OCI-LY7 (cell line): ENCODE measurements at regions not wholly inside any gene's neighbourhood (a gene's known extent, or its start where the extent isn't known, plus 50 kb on each side); places are given as distances from the start of the nearest gene placed in this dataset.

ENCODE experiments used
- BruUV-seq: library from RNA; stranded (reverse); fragments of 400-500 nt; replicated peaks from 2 replicates; lab custom pipeline; 2021; lab: Mats Ljungman, UMichigan
- CTCF ChIA-PET: fragments of 300-600 bp; sonication (Branson Sonifier 250); formaldehyde crosslinking; loops from one replicate; lab custom pipeline; 2022; ENCODE audit warnings: antibody characterized with exemption; ENCODE audit not compliant: unreplicated experiment; lab: Charles Lee
- POLR2A ChIA-PET: fragments of 300-600 bp; sonication (Branson Sonifier 250); formaldehyde crosslinking; loops from one replicate; lab custom pipeline; 2022; ENCODE audit warnings: antibody characterized with exemption; lab: Charles Lee
- DNase-seq: peaks from one replicate; pipeline ENCODE4 v3.0.0-alpha.2; 2015; ENCODE audit warnings: low spot score
- H2AFZ ChIP-seq: fragments of 200-600 bp; sonication (generic), shearing (Covaris generic); 2 replicates; pipeline ENCODE4 v1.6.1; 2014; ENCODE audit warnings: mild to moderate bottlenecking, antibody characterized with exemption, low read length, moderate library complexity
- H3K27ac ChIP-seq: fragments of 200-600 bp; sonication (generic); 2 replicates; pipeline ENCODE4 v1.5.1; 2014; ENCODE audit warnings: mixed run types, low read depth, mild to moderate bottlenecking, moderate library complexity, low read length, inconsistent platforms; ENCODE audit not compliant: poor library complexity, severe bottlenecking
- H3K36me3 ChIP-seq: fragments of 200-600 bp; sonication (generic); 2 replicates; pipeline ENCODE4 v1.6.1; 2014; ENCODE audit warnings: mild to moderate bottlenecking, antibody characterized with exemption, low read length, moderate library complexity, mixed read lengths; ENCODE audit not compliant: insufficient read depth
- H3K4me1 ChIP-seq: fragments of 200-600 bp; sonication (generic); 2 replicates; pipeline ENCODE4 v1.5.1; 2014; ENCODE audit warnings: mild to moderate bottlenecking, low read length; ENCODE audit not compliant: insufficient read depth, poor library complexity, severe bottlenecking
- H3K4me2 ChIP-seq: fragments of 200-600 bp; sonication (generic); 2 replicates; pipeline ENCODE4 v1.6.1; 2014; ENCODE audit warnings: mild to moderate bottlenecking, low read length
- H3K4me3 ChIP-seq: fragments of 200-600 bp; sonication (generic); 2 replicates; pipeline ENCODE4 v1.5.1; 2014; ENCODE audit warnings: mild to moderate bottlenecking, low read depth, low read length; ENCODE audit not compliant: poor library complexity, severe bottlenecking
- H3K79me2 ChIP-seq: fragments of 200-600 bp; sonication (generic); 2 replicates; pipeline ENCODE4 v1.6.1; 2016; ENCODE audit warnings: low read depth, mild to moderate bottlenecking, low read length, moderate library complexity, mixed read lengths; ENCODE audit not compliant: insufficient read depth
- H3K9me2 ChIP-seq: fragments of 200-600 bp; sonication (generic); 2 replicates; pipeline ENCODE4 v1.6.1; 2016; ENCODE audit warnings: mild to moderate bottlenecking, low read length, mixed read lengths; ENCODE audit not compliant: insufficient read depth
- H3K9me3 ChIP-seq: fragments of 200-600 bp; sonication (generic); 2 replicates; pipeline ENCODE4 v1.6.1; 2014; ENCODE audit warnings: mild to moderate bottlenecking, mixed run types, low read length, mixed read lengths
- H4K20me1 ChIP-seq: fragments of 200-600 bp; sonication (generic); 2 replicates; pipeline ENCODE4 v1.6.1; 2014; ENCODE audit warnings: mild to moderate bottlenecking, antibody characterized with exemption, low read length, moderate library complexity, mixed read lengths; ENCODE audit not compliant: insufficient read depth
- EZH2phosphoT487 ChIP-seq: fragments of 200-600 bp; sonication (generic); IDR thresholded peaks from 2 replicates; pipeline ENCODE4 v1.6.1; 2018; ENCODE audit warnings: low read depth, borderline replicate concordance, mild to moderate bottlenecking, mixed run types, antibody characterized with exemption, low read length, moderate library complexity, mixed read lengths
- intact Hi-C: fragments of 100-400 bp; cut with micrococcal nuclease; formaldehyde crosslinking; loops from one replicate; pipeline ENCODE4 v1.10.0; 2022; ENCODE audit not compliant: unreplicated experiment
- TF ChIP-seq, protein P1 (sequence below): fragments of 200-600 bp; sonication (generic); conservative IDR thresholded peaks from 2 replicates; pipeline ENCODE4 v1.5.1; 2014; ENCODE audit warnings: mild to moderate bottlenecking, antibody characterized with exemption, low read length, moderate library complexity, mixed read lengths

DNA sequence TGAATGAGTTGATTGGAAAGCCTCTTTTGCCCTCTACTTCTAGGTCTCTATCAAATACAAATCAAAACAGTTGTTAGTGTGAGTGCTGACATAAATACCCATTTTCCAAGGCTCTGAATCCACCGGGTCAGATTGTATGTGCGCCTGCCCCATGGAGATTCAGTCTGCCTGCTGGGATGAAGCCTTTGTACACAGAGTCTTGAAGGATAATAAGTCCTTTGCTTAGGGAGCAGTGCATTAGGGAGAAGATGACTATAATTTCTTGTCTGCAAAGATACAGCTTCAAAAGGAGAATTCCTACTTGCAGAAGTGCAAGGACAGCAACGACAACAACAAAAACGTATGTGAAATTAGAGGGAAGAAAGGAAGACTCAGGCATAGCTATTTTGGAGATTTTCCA is 90.3 kb upstream of the VRK1 start:
- intact Hi-C loops, result no loop called here
- no peak overlapping the region for H3K4me3 ChIP-seq
- H2AFZ ChIP-seq, result no peak overlapping the region
- no peaks in the 10 kb centered on the region for H3K4me1 ChIP-seq
- H3K9me2 ChIP-seq, result no peaks in the 10 kb centered on the region
- BruUV-seq, result no TSS peak
- DNase-seq, result no peak
- CTCF ChIA-PET, result no interaction called here
- H3K9me3 ChIP-seq, result no peaks in the 10 kb centered on the region
- no peak overlapping the region for H3K27ac ChIP-seq
- no peak overlapping the region for H3K4me2 ChIP-seq
- no peaks in the 10 kb centered on the region for H3K36me3 ChIP-seq
- POLR2A ChIA-PET, result no interaction called here
- no peaks in the 10 kb centered on the region for H4K20me1 ChIP-seq
- TF ChIP-seq, protein P1, sequence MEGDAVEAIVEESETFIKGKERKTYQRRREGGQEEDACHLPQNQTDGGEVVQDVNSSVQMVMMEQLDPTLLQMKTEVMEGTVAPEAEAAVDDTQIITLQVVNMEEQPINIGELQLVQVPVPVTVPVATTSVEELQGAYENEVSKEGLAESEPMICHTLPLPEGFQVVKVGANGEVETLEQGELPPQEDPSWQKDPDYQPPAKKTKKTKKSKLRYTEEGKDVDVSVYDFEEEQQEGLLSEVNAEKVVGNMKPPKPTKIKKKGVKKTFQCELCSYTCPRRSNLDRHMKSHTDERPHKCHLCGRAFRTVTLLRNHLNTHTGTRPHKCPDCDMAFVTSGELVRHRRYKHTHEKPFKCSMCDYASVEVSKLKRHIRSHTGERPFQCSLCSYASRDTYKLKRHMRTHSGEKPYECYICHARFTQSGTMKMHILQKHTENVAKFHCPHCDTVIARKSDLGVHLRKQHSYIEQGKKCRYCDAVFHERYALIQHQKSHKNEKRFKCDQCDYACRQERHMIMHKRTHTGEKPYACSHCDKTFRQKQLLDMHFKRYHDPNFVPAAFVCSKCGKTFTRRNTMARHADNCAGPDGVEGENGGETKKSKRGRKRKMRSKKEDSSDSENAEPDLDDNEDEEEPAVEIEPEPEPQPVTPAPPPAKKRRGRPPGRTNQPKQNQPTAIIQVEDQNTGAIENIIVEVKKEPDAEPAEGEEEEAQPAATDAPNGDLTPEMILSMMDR, result no peak
- TF ChIP-seq EZH2phosphoT487, result no peak
- no peaks in the 10 kb centered on the region for H3K79me2 ChIP-seq

DNA sequence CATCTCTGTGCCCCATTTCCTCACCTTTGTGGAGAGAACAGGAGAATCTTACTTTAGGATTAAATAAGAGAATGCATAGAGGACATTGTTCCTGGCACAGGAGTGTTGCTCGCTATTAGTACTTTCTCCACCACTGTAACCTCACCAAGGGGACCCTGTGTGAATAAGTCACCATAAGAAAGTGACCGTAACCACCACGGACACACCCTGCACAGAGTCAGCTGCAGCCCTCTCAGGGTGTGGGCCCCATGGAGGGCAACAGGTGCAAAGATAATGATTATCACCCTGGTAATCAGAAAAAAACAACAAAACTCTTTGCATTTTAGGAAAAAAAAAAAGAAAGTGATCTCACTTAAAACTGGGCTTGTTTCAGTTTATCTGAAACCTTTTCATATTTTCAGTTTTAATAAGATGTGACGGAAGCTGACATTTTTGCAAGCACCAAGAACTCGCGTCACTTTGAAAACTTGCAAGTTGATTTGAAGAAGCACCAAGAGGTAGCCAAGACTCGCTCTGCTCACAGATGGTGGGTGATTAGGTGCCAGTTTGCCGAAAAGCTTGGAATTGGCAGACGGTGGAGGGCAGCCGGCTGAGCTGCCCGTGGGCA is 87.0 kb upstream of the VRK1 start:
- no peaks in the 10 kb centered on the region for H3K4me1 ChIP-seq
- no peaks in the 10 kb centered on the region for H3K36me3 ChIP-seq
- intact Hi-C loops, result no loop called here
- no peak for DNase-seq
- no peak overlapping the region for H3K4me2 ChIP-seq
- no peak overlapping the region for H3K27ac ChIP-seq
- no peaks in the 10 kb centered on the region for H3K9me3 ChIP-seq
- no peak for TF ChIP-seq EZH2phosphoT487
- TF ChIP-seq, protein P1, result no peak
- H3K4me3 ChIP-seq, result no peak overlapping the region
- ChIA-PET CTCF (interaction anchor here (0.6 kb wide), 1 partner anchor 40 kb away, joined by 3 read pairs; no protein-coding TSS in a partner anchor), POLR2A (interaction anchor here (0.8 kb wide), 2 partner anchors 23 to 33 kb away, joined by 3 to 5 read pairs; no protein-coding TSS in a partner anchor)
- H2AFZ ChIP-seq, result no peak overlapping the region
- no peaks in the 10 kb centered on the region for H3K9me2 ChIP-seq
- no TSS peak for BruUV-seq
- no peaks in the 10 kb centered on the region for H3K79me2 ChIP-seq
- no peaks in the 10 kb centered on the region for H4K20me1 ChIP-seq

DNA sequence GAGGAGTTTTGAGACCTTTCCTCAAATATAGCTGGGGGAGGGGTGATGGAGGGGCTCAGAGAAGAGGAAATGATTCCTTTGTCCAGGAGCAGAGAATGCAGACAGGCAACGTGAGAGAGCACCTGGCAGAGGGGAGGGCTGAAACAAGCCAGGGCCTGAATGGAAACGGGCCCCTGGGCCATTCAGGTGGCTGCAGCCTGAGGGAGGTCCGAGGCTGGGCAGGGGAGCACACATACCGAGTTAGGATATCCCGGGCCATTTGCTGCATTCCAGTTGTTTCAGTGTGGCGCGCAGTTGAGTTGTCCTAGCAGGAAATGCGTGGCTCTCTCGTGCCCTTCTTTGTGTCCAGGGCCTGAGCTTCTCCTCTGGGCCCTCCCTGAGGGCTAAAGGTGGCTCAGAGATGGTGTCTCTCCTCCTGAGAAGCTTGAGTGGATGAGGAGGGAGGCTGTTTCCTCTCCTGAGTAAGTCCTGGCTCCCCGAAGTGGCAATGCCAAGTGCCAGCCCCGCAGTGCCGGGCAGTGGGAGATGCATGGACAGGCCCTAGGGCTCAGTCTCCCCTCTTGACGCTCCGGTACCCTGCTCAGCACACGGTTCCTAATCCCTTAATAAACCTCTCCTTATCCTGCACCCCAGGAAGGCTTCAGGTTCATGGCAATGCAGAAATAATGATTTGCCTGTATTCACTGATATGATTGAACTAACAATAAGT is 85.5 kb upstream of the VRK1 start:
- no peaks in the 10 kb centered on the region for H3K9me2 ChIP-seq
- H3K36me3 ChIP-seq, result no peaks in the 10 kb centered on the region
- DNase-seq, result no peak
- no peak overlapping the region for H3K4me2 ChIP-seq
- CTCF ChIA-PET, result interaction anchor here (0.5 kb wide), 1 partner anchor 1993 kb away, joined by 3 read pairs; no protein-coding TSS in a partner anchor
- intact Hi-C loops, result no loop called here
- H3K79me2 ChIP-seq, result no peaks in the 10 kb centered on the region
- H2AFZ ChIP-seq, result no peak overlapping the region
- no peaks in the 10 kb centered on the region for H4K20me1 ChIP-seq
- TF ChIP-seq, protein P1, result no peak
- TF ChIP-seq EZH2phosphoT487, result no peak
- H3K4me3 ChIP-seq, result no peak overlapping the region
- H3K9me3 ChIP-seq, result no peaks in the 10 kb centered on the region
- BruUV-seq, result no TSS peak
- no peaks in the 10 kb centered on the region for H3K4me1 ChIP-seq
- POLR2A ChIA-PET, result no interaction called here
- no peak overlapping the region for H3K27ac ChIP-seq
